ENCODE measurements at regions not wholly inside any gene's neighbourhood (a gene's known extent, or its start where the extent isn't known, plus 50 kb on each side); places are given as distances from the start of the nearest gene placed in this dataset.

- DNase-seq (ENCODE audit: low read depth in 2 of 2): no peak
Observed at GRCh38 chr6:15877231-15877630, 214.4 kb upstream of the DTNBP1 start.

DNA sequence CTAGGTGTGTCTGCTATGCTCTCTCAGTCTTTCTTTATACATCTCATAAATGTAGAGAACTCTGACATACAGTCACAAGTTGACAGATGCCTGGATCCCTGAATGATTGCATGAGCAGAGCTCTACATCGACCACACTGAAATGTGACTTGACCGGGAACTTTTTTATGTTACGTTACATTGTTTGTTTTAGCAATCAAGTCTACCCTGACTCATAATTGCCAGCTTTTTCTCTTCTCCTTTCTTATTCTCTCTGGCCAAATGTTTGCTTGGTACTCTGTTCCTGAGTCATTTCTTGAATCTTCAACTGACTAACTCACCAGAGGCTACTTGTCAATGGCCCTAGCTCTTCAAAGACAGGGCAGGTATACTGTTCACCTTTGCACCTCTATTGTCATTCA lies 213.6 kb upstream of the DTNBP1 start:
- DNase-seq (ENCODE audit: low read depth in 2 of 2): peak in 1 of 2 donors; percentile 44

DNA sequence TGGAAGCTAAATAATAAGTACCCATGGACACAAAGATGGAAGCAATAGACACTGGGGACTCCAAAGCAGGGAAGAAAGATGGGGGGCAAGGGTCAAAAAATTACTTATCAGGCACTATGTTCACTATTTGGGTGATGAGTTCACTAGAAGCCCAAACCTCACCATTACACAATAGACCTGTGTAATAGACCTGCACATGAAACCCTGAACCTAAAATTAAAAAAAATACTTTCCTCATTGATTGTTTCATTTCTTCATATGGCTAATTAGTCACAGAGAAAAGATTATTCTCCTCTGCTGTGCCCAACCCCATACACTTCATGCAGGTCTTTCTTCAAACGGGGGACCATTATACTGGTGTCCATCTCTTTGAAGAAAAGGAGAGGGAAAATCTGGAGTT lies 213.0 kb upstream of the DTNBP1 start:
- no peak for DNase-seq (ENCODE audit: low read depth in 2 of 2)

- peak in 1 of 2 donors; percentile 16 for DNase-seq (ENCODE audit: low read depth in 2 of 2)
Observed at GRCh38 chr6:15874821-15875220, 212.0 kb upstream of the DTNBP1 start.

DNA sequence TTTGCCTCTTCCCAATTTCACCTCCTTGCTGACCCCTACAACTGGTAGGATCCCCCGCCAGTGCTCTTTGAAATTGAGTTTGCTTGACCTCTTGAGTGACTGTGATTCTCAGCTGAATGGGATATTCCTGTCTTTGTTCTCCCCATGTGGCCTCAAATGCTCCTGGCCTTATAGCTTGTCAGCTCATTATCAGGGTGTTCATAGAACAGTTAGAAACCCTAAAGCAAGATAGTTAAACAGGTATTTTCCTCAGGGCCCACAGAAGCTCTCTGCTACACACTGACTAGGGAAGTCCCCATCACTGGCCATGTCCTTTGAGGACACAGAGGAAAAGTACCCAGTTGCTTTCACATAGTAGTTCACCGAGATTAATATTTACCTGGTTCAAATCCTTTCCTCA lies 211.5 kb upstream of the DTNBP1 start:
- DNase-seq (ENCODE audit: low read depth in 2 of 2): no peak

- DNase-seq (ENCODE audit: low read depth in 2 of 2): peak in 1 of 2 donors; percentile 17
Observed at GRCh38 chr6:15872241-15873103, 209.6 kb upstream of the DTNBP1 start.

DNA sequence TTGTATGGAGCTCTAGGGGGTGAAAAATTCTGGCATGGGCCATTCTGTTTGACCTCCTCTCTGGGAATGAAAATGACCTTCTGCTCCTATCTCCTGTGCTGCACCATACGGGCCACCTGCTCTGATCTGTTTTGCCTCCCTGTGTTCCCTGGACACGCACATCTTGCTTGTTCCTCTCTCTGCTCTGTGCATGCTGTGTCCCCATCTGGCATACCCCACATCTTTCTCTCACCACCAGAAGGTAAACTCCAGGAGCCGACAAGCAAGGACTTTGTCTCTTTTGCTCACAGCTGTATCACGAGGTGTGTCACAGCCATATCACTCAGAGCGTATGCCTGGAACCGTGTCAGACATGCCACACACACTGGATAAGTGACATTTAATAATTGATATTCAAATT lies 208.4 kb upstream of the DTNBP1 start:
- peak in 1 of 2 donors; percentile 10 for DNase-seq (ENCODE audit: low read depth in 2 of 2)

DNA sequence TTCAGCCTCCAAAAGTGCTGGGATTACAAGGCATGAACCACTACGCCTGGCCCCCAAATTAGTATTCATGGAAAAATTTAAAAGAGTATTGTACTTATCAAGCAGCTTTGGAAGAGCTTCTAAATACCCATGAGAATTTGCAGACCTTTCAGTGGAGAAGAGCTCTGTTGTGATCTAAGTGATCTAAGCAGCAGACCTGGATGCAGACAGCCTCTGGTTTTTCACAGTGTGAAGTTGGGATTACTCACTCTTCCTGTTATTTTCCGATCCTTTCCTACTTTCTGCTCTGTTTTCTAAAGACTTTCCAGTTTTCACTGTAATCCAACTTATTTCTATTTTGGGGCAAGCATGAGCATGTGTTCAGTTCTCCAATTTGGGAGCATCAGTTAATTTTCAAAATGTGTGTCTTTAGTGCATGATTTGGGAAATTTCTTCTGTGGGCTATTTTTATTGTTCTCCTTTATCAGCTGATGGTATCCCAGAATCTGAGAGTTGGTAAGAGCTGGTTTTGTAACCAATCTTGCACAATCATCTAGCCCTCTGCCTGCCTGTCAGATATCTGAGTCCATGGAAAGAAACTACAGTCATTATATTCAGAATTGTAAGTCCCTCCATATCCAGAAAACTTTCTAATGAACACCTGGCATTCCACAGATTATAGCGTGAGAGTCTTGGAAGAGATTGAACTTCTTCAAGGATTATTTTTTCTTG lies 207.7 kb upstream of the DTNBP1 start:
- DNase-seq (ENCODE audit: low read depth in 2 of 2): peak; percentile 77 to 82

GRCh38 chr6:15864708-15865062 lies 201.9 kb upstream of the DTNBP1 start:
- no peak for DNase-seq (ENCODE audit: low read depth in 2 of 2)

DNA sequence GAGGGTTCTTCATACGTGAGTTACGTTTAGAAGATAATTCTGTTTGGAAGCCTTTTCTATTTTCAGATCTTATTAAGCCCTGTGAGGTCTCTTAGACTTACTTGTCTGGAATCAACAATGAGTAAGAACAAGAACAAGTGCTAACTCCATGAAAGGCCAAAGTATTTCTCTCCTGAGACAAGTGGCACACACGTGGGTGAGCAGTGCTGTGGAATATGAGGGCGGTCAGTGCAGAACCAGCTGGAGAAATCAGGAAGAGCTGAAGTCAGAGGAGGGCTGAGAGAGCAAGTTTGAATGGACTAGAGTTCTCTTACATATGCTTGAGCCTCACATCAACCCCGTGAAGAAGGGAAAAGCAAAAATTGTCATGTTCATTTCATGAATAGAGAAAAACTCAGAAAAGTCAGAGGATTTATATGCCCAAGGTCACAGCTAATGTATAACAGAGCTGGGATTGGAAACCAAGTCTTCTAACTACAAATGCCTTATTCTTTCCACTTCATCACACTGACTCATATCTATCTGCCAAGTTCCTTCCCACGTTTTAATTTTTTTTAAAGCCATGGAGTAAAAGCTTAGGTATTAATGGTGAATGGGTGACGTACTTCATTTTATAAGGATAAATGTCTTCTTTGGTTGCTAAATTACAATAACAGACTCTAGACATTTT lies 201.3 kb upstream of the DTNBP1 start:
- DNase-seq (ENCODE audit: low read depth in 2 of 2): no peak

DNA sequence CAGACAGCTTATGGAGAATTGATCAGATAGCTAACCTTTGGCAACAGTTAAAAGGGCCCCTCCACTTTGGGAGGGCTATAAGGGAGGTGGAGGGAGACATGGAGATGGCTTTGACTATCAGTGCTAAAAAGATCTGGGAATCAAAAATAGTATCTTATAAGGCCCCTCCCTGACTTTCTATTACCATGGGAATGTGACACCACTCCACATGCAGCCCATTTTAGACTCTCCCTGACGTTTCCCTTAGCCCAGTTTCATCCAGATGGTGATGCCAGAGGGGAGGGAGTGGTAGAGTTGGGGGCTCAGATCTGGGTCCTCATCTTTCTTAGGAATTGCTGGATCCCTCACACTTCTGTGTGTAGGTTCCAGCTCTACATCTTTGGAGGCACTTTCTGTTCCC lies 200.0 kb upstream of the DTNBP1 start:
- no peak for DNase-seq (ENCODE audit: low read depth in 2 of 2)

GRCh38 chr6:15861486-15861885 lies 198.7 kb upstream of the DTNBP1 start:
- no peak for DNase-seq (ENCODE audit: low read depth in 2 of 2)

DNA sequence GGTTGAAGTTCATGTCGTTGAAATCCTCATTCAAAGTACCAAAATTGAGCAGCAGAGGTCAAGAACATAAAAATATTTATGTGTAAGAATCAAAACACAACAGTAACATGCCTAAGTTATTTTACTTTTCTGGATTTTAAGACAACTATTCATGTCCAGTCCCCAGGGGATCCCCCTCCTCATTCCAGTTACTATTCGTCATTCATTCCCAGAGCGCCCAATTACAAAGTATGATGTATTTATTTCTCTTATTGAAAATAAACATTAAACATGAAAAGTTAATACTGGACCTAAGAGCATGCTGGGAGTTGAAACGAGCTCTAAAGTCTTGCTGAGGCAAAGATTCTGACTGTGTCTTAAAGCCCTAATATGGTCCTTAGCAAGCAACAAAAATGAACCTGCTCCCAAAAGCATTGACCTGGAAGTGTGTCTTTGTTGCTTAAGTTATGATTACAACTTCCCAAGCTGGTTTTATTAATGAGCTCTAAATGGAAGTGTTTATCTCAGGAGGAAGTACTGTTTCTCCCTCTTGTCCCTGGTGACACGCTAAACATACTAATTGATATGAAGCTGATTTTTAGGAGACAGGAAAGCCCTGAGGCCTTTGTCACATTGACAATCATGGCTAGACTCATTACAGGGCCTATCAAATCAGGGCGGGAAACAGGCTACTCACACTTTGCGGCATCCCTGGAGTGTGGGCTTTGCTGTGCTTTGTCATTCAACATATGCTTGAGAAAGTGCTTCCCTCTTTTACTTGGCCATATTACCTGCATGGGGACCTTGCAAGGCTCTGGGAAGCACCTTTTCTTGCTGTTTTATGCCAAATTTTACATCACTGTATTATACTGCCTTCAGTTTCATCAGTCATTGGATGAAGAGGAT lies 192.2 kb upstream of the DTNBP1 start:
- DNase-seq (ENCODE audit: low read depth in 2 of 2): peak in 1 of 2 donors; percentile 15

DNA sequence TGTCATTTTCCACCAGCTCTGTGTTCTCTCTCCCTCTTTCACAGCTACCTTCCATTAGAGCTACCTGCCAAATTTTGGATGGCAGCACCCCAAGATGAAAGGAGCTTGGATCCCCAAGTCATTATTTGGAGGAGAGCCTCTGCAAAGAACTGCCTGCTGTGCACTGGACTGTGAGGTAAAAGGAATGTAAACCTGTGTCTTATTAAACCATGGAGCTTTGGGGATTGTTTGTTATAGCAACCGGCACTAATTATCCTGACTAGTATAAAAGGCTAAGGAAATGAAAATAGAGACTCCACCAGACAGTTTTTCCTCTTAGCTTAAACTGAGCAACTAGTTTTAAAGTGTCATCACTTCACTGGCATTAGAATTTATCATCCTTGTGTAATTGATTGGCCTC lies 191.6 kb upstream of the DTNBP1 start:
- no peak for DNase-seq (ENCODE audit: low read depth in 2 of 2)

DNA sequence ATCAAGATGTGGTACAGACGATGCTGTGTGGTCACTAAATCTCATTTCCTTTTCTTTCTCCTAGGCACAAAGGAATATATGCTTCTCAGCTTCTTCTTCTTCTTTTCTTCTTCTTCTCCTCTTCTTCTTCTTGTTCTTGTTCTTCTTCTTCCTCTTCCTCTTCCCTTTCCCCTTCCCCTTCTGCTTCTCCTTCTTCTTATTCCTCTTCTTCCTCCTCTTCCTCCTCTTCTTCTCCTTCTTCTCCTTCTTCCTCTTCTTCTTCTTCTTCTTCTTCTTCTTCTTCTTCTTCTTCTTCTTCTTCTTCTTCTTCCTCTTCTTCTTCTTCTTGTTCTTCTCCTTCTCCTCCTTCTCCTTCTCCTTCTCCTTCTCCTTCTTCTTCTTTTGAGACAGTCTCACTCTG lies 190.4 kb upstream of the DTNBP1 start:
- DNase-seq (ENCODE audit: low read depth in 2 of 2): no peak

DNA sequence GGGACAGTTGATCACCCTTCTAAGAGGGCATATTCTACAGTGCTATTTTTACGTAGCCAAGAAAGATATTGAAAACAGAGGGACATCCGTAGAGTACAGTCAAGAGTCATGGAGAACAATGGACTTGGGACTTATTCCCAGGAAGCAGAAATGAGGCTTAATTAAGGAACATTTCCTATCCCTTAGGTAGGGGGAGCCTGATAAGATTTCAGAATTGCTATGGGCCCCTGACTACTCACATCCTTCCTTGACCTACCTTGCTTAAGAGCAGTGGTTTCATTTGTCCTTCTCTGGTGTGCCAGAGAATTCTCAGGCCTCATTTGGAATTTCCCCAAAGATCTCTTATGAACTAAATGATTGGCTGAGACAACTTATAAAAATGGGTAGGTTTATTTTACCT lies 189.5 kb upstream of the DTNBP1 start:
- peak in 1 of 2 donors; percentile 54 for DNase-seq (ENCODE audit: low read depth in 2 of 2)

GRCh38 chr6:15849395-15849794 lies 186.6 kb upstream of the DTNBP1 start:
- DNase-seq (ENCODE audit: low read depth in 2 of 2): no peak

DNA sequence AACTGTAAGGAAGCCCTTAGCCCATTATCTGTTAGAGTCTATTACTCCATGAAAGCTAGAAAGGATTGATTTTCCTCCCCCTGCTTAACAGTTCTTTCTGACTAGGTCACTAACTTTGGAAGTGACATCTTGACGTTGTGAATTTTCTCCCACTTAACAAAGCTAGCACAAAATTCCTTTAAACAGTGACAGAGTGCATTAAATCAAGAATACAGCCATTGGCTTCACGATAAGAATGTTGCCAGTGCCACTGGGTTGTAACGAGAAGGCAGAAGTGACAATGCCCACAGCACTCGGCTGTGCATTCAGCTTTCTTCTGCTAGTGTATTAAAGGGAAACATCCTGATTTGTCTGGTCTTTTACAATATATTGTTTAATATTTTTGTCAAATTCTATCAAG lies 182.7 kb upstream of the DTNBP1 start:
- DNase-seq (ENCODE audit: low read depth in 2 of 2): no peak

- DNase-seq (ENCODE audit: low read depth in 2 of 2): no peak
Observed at GRCh38 chr6:15843764-15844163, 180.9 kb upstream of the DTNBP1 start.

DNA sequence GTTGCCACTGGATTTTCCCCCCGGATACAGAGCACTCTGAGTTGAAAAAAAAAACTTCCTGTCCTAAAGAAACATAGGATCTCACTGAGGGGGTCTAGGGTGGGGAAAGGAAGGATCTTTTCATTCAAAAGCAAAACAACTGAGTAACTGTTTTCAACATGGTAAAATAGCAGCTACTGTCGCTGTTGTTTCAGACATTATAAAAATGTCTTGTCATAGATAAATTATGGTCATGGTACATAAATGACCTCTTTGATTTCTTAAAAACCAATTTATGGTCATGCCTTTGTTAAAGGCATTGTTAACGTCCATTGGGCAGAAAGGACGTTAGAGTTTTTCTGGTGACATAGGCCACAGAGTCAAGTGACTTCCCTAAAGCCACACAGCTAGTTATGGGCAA lies 180.4 kb upstream of the DTNBP1 start:
- DNase-seq (ENCODE audit: low read depth in 2 of 2): no peak

DNA sequence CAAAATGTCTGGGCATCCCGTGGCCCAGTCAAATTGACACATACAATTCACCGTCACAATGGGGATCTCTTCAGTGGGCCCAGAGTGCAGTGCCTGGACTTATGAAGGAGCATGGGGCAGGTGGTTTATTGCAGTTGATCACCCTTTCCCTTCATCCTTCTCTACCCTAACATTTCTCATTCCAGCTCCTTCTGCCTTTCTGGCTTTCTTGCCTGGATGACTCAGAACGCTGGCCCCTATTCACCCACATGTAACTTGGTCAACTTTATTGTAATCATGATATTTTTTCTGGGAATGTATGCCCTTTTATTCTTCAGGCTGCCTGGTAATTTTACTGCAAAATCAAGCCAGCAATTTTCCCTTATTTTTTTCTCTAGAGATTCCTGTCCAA lies 179.9 kb upstream of the DTNBP1 start:
- DNase-seq (ENCODE audit: low read depth in 2 of 2): no peak
